ENCODE measurements at regions not wholly inside any gene's neighbourhood (a gene's known extent, or its start where the extent isn't known, plus 50 kb on each side); places are given as distances from the start of the nearest gene placed in this dataset.
"Not testable (repeated sequence)": the region's sequence is repeated elsewhere in the genome, so short reads cannot be mapped to it uniquely, and the experiment has no call there.

- DNase-seq = no peak
These were observed 69.2 kb upstream of the SIRPA start for GRCh38 chr20:1825938-1826445.

GRCh38 chr20:1825507-1825906 is 69.7 kb upstream of the SIRPA start:
- DNase-seq = no peak

- no peak for DNase-seq
These were observed 70.4 kb upstream of the SIRPA start for GRCh38 chr20:1824834-1825233.

DNA sequence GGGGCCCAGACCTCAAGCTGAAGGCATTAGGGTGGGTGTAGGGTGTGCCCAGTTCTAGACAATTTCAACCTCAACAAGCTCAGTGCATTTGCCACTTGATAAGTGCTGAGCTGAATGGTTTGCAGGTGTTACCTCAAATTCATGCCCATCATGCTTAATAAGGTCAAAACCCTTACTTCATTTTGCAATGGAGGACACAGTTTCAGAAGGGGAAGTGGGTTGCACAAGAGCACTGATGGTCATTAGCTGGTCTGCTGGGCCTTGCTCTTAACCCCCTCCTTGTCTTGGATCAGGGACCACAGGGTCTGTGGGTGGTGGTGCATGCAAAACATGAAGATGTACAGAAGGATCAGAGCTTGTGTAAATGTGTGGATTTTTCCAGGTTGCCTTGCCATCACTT is 71.0 kb upstream of the SIRPA start:
- DNase-seq = no peak

DNA sequence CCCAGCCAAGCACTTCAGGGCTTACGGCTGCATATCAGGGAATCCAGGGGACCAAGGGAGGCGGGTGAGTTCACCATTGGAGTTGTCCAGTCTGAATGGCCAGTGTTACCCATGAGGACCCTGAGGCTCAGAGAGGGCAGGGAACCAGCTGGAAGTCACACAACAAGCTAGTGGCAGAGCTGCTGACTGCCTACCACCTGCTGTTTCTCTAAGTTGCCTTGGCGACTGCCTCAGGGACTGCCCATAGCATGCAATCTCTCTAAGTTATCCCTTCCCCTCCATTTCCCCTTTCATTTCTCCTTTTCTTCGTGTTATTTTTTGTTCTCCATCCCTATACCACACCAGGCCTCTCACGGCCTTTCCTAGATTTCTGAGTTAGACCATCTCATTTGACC is 71.8 kb upstream of the SIRPA start:
- no peak for DNase-seq

DNA sequence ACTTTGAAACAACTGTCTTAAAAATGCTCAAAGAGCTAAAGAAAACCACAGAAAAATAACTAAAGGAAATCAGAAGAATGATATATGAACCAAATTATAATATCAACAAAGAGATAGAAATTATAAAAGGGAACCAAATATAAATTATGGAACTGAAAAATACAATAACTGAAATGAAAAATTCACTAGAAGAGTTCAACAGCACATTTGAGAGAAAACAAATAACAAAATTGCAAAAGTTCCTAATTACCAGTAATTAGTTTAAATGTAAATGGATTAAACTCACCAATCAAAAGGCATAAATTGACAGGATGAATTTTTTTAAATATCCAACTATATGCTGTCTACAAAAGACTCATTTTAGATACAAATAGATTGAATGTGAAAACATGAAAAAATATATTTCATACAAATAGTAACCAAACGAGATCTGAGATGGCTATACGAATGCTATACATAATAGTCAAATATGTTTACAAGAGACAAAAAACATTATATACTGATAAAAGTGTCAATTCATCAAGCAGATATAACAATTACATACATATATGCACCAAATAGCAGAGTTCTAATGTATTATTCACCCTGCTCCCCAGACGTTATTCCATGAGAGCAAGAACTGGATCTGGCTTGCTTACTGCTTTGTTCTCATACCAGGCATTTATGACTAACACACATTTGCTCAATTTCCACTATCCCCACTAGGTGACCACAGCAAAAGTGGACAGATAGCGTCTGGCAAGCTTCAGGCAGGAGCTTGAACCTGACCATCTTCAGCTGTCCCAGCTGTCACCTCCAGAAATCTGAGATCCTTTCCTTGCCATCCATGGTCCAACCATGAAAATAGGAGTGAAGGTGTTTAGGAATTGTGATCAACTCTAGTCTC is 72.4 kb upstream of the SIRPA start:
- no peak for DNase-seq

DNA sequence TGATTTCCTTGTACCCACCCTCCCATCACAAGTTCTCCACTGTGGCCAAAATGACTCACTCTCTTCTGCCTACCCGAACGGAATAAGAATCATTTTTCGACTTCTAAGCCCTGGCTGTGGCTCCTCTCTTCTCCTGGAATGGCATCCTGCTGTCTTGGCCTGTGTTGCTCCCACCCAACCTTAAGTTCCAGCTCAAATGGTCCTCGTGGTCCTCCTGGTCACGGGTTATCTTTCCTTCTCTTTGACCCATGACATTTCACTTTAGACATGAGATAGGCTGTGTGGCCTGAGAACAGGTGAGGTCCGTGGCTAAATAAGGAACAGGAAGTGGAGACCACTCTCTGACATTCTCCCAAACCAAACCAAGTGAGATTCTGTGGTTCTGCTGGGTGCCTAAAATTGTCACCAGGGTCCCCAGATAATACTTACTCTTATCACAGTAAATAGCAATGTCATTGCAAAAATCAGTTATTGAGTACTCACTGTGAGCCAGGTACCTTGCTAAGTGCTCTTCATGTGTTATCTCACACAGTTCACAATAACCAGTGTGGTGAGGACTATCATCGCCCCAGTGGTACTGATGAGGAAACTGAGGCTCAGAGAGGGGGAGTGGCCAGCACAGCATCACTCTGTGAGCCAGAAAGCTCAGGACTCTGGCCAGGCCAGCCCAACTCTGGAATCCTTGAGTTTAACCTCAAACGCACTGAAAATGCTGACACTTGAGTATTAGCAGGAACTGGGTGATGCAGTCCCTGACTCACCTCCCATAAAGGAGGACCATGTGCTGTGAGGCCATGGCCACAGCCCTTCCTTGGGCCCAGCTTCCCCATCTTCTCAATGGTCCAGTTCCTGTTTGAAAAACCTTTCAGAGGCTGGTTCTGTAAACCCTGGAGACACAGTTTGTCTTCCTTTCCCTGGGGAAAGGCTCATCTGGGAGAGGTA is 74.8 kb upstream of the SIRPA start:
- DNase-seq = no peak

GRCh38 chr20:1819311-1820137 is 75.7 kb upstream of the SIRPA start:
- DNase-seq = peak; percentile 41

DNA sequence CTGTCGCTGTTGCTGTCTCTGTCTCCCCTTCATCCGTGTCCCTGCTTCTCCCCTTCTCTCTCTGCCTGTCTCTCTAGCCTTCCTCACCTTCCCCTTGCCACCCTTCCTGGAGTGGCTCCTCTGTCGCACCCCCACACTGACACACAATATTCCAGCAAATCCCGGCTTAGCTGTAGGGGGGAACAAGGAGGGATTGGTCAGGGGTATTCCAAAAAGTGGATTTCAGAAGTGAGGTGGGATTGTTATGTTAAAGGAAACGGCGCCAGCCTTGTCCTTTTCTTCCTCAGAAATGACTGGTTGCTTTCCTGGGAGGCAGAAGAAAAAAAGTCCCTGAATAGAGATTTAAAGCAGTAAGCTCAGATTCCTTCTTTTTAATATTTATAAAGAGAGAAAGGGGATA is 76.3 kb upstream of the SIRPA start:
- DNase-seq = no peak

DNA sequence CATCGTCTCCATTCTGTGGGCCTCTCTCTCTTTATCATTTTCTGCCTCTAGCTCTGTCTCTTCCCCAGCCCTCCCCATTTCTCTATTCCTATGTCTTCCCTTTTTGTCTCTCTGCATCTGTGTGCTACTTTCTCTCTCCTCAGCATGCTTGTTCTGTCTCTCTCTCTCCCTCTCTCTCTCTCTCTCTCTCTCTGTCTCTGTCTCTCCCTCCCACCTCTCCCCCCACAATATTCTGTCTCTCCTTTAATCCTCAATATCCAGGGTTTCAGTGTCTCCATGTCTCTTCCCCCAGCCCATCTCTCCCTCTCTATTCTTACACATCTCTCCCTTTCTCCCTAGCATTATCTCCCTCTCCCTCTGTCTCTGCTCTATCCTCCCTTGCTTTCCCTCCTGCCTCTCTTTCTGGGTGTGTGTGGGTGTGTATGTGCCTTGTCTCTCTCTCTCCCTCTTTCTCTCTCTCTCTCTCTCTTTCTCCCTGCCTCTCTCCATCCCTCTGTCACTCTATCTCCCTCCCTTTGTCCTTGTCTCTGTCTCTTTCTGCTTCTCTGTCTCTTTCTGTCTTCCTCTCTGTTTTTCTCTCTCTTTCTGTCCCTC is 76.9 kb upstream of the SIRPA start:
- DNase-seq = no peak

GRCh38 chr20:1817577-1818211 is 77.5 kb upstream of the SIRPA start:
- no peak for DNase-seq

- DNase-seq = no peak
These were observed 78.5 kb upstream of the SIRPA start for GRCh38 chr20:1816384-1817381.

GRCh38 chr20:1815502-1816085 is 79.6 kb upstream of the SIRPA start:
- DNase-seq = no peak

DNA sequence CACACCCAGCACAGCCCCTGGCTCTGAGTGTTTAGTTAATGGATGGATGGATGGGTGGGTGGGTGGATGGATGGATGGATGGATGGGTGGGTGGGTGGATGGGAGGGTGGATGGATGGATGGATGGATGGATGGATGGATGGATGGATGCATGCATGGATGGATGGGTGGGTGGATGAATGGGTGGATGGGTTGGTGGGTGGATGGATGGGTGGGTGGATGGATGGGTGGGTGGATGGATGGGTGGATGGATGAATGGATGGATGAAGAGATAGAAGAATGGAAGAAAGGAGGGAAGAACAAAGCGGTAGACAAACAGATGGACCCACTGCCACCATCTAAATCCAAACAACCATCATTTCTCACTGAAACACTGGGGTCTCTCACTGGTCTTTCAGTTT is 80.3 kb upstream of the SIRPA start:
- DNase-seq = not testable (repeated sequence)

DNA sequence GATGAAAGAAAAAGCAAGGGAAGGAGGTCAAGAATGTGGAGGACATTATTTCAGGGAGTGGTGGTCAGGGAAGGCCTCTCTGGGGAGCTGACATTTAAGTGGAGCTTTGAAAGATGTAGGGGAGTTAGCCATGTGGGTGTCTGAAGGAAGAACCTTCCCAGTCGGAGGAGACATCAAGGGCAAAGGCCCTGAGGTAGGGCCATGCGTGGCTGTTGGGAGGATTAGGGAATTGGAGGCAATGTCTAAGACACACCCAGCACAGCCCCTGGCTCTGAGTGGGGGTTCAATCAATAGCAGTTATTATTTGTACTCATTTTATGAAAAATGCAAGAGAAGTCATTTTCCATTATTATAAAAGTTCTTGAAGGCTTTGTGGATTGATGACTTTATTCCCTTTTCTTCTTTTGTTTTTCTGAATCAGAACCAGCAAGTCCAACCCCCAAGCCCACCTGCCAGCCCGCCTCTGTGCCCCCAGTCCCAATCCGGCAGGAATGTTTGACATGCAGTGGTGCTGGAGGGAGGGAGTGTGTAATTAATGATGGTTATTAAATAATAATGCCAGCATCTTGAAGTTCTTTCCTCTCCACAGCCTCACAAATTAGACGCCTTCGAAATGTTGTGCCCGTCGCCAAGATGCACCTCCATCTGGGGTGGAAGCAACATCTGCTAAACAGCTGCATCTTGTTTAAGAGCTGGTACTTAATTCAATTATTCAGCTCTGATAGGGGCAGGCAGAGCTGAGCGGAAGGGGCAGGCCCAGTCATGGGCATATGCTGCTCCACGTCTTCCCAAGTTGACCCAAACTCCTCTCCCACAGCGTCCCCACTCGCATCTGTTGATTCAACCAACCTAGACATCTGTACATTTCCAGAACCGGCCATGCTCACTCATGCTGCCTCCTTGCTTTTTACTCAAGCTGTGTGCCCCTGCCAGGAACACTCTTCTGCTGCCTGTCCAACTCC is 81.3 kb upstream of the SIRPA start:
- peak; percentile 76 for DNase-seq

GRCh38 chr20:1813101-1813529 is 82.1 kb upstream of the SIRPA start:
- no peak for DNase-seq

DNA sequence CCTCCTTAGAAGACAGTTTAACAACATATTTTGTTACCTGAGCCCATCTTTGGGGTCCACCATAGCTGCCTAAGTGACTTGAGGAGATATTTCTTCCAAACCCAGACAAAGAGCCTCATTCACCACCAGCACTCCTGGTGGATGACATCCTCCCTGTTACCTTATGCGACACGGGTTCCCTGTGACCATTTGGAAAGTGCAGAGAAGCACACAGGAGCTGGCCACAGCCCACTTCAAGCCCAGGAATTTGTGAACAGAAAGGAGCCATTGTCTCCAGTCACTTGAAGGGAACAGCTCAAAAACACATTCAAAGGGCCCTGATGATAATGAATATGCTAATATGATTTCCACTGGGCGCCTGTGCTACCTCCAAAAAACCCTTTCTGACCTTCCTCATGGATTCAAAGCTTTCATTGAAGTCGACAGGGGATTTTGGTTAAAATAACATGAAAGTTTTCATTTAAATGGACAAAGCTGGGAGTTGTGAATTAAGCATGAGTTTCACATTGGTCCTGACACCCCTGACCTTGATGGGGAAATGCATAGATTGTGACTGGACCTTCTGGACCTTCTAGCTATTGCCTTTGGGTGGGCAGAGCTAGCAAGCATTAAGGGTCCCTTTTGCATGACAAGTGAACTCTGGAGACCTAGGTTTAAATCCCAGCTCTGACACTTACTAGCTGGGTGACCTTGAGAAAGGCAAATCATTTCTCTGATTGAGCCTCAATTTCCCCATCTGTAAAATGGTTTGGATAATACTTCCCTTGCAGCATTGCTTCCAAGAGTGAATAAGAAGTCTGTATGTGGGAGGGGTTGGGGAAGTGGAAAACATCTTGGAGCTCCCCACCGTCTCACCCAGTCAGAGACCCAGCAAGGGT is 83.3 kb upstream of the SIRPA start:
- DNase-seq = no peak
